SJSA1 (cell line): ENCODE measurements at regions not wholly inside any gene's neighbourhood (a gene's known extent, or its start where the extent isn't known, plus 50 kb on each side); places are given as distances from the start of the nearest gene placed in this dataset.

Experiments used
- DNase-seq, 2 experiments: peaks; one replicate each; pipeline ENCODE4 v3.0.0-alpha.2; 2015 to 2020; ENCODE audit warnings: low spot score in 2 of 2, low read depth in 1 of 2
- H3K27ac ChIP-seq: fragments of 250-450 bp; sonication (Bioruptor Pico); 2 replicates; pipeline ENCODE4 v1.5.1; 2020; ENCODE audit warnings: mild to moderate bottlenecking, moderate library complexity
- H3K27me3 ChIP-seq: fragments of 250-450 bp; sonication (Bioruptor Pico); replicated peaks from 2 replicates; pipeline ENCODE4 v1.5.1; 2020; ENCODE audit warnings: mild to moderate bottlenecking, moderate library complexity
- H3K36me3 ChIP-seq: fragments of 250-450 bp; sonication (Bioruptor Pico); 2 replicates; pipeline ENCODE4 v1.5.1; 2020; ENCODE audit warnings: mild to moderate bottlenecking
- H3K4me1 ChIP-seq: fragments of 250-450 bp; sonication (Bioruptor Pico); replicated peaks from 2 replicates; pipeline ENCODE4 v1.6.1; 2021; ENCODE audit warnings: mild to moderate bottlenecking
- H3K4me3 ChIP-seq: fragments of 250-450 bp; sonication (Bioruptor Pico); 2 replicates; pipeline ENCODE4 v1.5.1; 2020; ENCODE audit warnings: mild to moderate bottlenecking
- H3K9me3 ChIP-seq: fragments of 250-450 bp; sonication (Bioruptor Pico); replicated peaks from 2 replicates; pipeline ENCODE4 v1.5.1; 2020; ENCODE audit warnings: mild to moderate bottlenecking

GRCh38 chrX:113059714-113060113, 219.1 kb upstream of the AMOT start:
- Histone ChIP-seq H3K4me1 (no peaks in the 10 kb centered on the region), H3K4me3 (no peak overlapping the region), H3K9me3 (no peaks in the 10 kb centered on the region), H3K27me3 (no peaks in the 10 kb centered on the region), H3K27ac (no peak overlapping the region), H3K36me3 (no peaks in the 10 kb centered on the region)
- no peak for DNase-seq

DNA sequence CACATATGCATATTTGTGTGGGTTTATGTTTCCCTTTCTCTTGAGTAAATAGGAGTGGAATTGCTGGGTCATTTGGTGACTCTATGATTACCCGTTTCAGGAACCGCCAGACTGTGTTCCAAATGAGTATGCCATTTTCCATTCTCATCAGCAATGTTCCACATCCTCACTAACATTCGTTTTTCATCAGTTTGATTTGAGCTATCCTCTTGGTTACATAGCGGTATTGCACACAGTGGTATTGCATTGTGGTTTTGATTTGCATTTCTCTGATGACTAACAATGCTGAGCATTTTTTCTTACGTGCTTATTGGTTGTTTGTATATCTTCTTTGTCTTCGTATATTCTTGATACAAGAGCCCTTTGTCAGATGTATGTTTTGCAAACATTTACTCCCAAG, 218.0 kb upstream of the AMOT start:
- H3K4me1 ChIP-seq: no peaks in the 10 kb centered on the region
- H3K27ac ChIP-seq: no peak overlapping the region
- no peaks in the 10 kb centered on the region for H3K36me3 ChIP-seq
- DNase-seq: no peak
- no peaks in the 10 kb centered on the region for H3K27me3 ChIP-seq
- H3K9me3 ChIP-seq: no peaks in the 10 kb centered on the region
- no peak overlapping the region for H3K4me3 ChIP-seq

DNA sequence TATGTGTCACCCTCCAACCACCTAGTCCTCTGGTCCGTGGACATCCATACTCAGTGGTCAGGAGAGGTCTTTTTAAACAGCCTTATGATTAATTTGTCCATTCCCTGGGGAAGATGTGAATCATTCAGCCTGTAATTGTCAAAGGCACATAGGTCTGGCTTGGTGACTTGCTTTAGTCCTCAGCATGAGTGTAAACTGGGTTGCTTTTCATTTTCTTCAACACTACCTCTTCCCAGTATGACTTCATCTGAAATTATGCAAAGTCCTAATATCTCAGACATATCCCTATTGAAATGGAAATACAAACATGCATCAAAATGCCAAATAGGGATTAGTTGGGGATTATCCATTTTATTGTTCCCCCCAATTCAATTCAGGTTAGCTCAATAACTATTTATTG, 208.3 kb upstream of the AMOT start:
- DNase-seq: no peak
- no peaks in the 10 kb centered on the region for H3K27me3 ChIP-seq
- no peaks in the 10 kb centered on the region for H3K9me3 ChIP-seq
- no peaks in the 10 kb centered on the region for H3K4me1 ChIP-seq
- H3K27ac ChIP-seq: no peak overlapping the region
- no peak overlapping the region for H3K4me3 ChIP-seq
- no peaks in the 10 kb centered on the region for H3K36me3 ChIP-seq

GRCh38 chrX:113048480-113048879, 207.8 kb upstream of the AMOT start:
- no peaks in the 10 kb centered on the region for H3K4me1 ChIP-seq
- no peak overlapping the region for H3K27ac ChIP-seq
- H3K36me3 ChIP-seq: no peaks in the 10 kb centered on the region
- H3K4me3 ChIP-seq: no peak overlapping the region
- H3K27me3 ChIP-seq: no peaks in the 10 kb centered on the region
- H3K9me3 ChIP-seq: no peaks in the 10 kb centered on the region
- no peak for DNase-seq

DNA sequence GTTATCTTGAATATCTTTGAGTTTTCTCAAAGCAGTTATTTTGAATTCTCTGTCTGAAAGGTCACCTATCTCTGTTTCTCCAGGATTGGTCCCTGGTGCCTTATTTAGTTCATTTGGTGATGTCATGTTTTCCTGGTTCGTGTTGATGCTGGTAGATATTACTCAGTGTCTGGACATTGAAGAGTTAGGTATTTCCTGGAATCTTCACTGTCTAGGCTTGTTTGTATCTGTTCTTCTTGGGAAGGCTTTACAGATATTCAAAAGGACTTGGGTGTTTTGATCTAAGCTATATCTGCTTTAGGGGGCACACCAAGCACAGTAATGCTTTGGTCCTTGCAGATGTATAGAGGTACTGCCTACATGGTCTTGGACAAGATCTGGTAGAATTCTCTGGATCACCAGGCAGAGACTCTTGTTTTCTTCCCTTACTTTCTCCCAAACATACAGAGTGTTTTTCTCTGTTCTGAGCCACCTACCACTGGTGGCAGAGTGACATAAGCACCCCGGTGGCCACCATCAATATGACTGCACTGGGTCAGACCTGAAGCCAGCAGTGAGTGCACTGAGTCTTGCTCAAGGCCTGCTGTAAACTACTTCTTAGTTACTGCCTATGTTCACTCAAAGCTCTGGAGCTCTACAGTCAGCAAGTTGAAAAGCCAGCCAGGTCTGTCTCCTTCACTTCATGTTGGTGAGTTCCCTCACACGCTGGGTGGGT, 193.5 kb upstream of the AMOT start:
- no peak for DNase-seq
- H3K4me3 ChIP-seq: no peak overlapping the region
- no peaks in the 10 kb centered on the region for H3K9me3 ChIP-seq

GRCh38 chrX:113019958-113020357, 179.3 kb upstream of the AMOT start:
- Histone ChIP-seq H3K36me3 (no peaks in the 10 kb centered on the region), H3K27ac (no peak overlapping the region), H3K4me3 (no peak overlapping the region), H3K9me3 (no peaks in the 10 kb centered on the region), H3K4me1 (no peaks in the 10 kb centered on the region), H3K27me3 (no peaks in the 10 kb centered on the region)
- DNase-seq: no peak

More for the DNA sequence above, 193.5 kb upstream of the AMOT start:
- no peaks in the 10 kb centered on the region for H3K36me3 ChIP-seq
- no peaks in the 10 kb centered on the region for H3K27me3 ChIP-seq
- H3K4me1 ChIP-seq: no peaks in the 10 kb centered on the region
- no peak overlapping the region for H3K27ac ChIP-seq

DNA sequence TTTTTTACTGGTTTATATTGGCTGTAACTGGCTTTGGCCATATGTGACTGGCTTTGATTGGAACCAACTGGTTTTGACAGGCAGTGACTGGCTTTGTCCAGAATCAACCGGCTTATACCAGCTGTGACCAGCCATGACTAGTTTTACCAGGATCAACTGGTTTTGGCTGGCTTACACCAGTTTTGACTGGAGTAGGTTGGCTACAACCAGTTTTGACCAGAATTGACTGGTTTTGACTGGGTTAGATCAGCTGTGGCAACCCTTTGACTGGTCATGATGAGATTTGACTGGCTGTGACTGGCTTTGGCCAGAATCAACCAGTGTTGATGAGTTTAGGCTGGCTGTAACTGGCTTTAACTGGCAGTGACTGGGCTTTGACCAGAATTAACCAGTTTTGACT, 169.2 kb upstream of the AMOT start:
- no peaks in the 10 kb centered on the region for H3K27me3 ChIP-seq
- H3K27ac ChIP-seq: no peak overlapping the region
- no peak for DNase-seq
- H3K4me1 ChIP-seq: no peaks in the 10 kb centered on the region
- no peaks in the 10 kb centered on the region for H3K36me3 ChIP-seq
- no peaks in the 10 kb centered on the region for H3K9me3 ChIP-seq
- H3K4me3 ChIP-seq: no peak overlapping the region

DNA sequence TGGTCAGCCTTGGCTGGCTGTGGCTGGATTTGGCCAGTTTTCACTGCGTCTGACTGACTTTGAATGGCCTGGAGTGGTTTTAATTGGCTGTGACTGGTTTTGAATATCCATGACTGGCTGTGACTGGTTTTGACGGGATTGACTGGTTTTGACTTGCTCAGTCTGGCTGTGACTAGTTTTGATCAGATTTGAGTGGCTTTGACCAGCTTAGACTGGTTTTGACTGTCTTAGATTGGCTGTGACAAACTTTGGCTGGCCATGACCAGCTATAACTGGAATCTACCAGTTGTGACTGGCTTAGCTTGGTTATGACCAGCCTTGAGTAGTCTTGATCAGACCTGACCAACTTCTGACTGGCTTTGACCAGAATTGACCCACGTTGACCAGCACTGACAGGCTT, 168.4 kb upstream of the AMOT start:
- DNase-seq: no peak

DNA sequence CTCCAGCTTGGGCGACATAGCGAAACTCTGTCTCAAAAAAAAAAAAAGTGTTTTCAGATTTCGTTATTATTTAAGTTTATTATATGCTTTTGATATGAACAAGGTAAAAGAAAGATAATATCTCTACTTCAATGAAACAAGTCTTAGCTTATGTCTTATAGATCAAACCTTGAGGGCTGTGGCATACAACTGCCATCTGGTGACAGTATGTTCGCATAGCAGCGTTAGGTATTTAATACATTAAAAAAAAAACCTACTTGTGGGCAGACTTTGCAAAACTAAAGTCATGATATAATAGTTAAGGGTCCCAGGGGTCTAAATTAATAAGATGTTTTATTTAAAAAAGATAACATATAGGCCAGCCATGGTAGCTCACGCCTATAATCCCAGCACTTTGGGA, 161.2 kb upstream of the AMOT start:
- Histone ChIP-seq H3K27ac (no peak overlapping the region), H3K4me1 (no peaks in the 10 kb centered on the region), H3K36me3 (no peaks in the 10 kb centered on the region), H3K4me3 (no peak overlapping the region), H3K9me3 (no peaks in the 10 kb centered on the region), H3K27me3 (no peaks in the 10 kb centered on the region)
- no peak for DNase-seq

More for the DNA sequence above, 168.4 kb upstream of the AMOT start:
- Histone ChIP-seq H3K36me3 (no peaks in the 10 kb centered on the region), H3K27me3 (no peaks in the 10 kb centered on the region), H3K9me3 (no peaks in the 10 kb centered on the region), H3K4me3 (no peak overlapping the region), H3K27ac (no peak overlapping the region), H3K4me1 (no peaks in the 10 kb centered on the region)

GRCh38 chrX:112997991-112998390, 157.4 kb upstream of the AMOT start:
- Histone ChIP-seq H3K4me3 (no peak overlapping the region), H3K9me3 (no peaks in the 10 kb centered on the region), H3K36me3 (no peaks in the 10 kb centered on the region), H3K27ac (no peak overlapping the region), H3K27me3 (no peaks in the 10 kb centered on the region), H3K4me1 (no peaks in the 10 kb centered on the region)
- no peak for DNase-seq

DNA sequence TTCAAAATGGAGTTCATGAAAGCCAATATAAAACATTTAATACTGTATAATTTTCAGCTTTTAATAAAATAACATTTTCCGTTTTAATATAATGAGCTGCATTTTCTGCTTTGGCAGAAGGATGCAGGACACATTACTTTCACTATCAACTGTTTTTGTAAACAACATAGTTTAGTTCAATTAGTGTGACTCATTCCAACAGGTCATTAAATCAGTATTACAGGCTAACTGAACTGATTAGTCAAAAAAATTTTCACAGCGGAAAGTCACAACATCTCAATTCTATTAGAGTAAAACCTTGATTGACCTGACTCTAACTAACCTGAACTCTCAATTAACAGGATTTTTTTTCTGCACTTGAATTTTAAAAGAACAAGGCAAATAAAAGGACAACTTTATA, 151.2 kb upstream of the AMOT start:
- no peak for DNase-seq
- no peaks in the 10 kb centered on the region for H3K9me3 ChIP-seq
- no peaks in the 10 kb centered on the region for H3K4me1 ChIP-seq
- no peaks in the 10 kb centered on the region for H3K36me3 ChIP-seq
- no peak overlapping the region for H3K4me3 ChIP-seq
- H3K27me3 ChIP-seq: no peaks in the 10 kb centered on the region
- H3K27ac ChIP-seq: no peak overlapping the region

DNA sequence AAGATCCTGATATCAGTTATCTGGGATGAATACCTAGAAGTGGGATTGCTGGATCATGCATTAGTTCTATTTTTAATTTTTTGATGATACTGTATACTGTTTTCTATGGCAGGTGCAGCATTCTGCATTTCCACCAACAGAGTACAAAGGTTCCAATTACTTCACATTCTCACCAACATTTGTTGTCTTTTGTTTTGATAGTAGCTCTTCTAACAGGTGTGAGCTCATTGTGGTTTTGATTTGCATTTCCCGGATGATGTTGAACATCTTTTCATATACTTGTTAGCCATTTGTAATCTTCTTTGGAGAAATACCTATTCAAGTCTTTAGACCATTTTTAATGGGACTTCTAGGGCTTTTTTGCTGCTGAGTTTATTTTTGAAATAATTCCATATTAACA, 139.2 kb upstream of the AMOT start:
- Histone ChIP-seq H3K36me3 (no peaks in the 10 kb centered on the region), H3K9me3 (no peaks in the 10 kb centered on the region), H3K27ac (no peak overlapping the region), H3K4me1 (no peaks in the 10 kb centered on the region), H3K27me3 (no peaks in the 10 kb centered on the region), H3K4me3 (no peak overlapping the region)
- no peak for DNase-seq

DNA sequence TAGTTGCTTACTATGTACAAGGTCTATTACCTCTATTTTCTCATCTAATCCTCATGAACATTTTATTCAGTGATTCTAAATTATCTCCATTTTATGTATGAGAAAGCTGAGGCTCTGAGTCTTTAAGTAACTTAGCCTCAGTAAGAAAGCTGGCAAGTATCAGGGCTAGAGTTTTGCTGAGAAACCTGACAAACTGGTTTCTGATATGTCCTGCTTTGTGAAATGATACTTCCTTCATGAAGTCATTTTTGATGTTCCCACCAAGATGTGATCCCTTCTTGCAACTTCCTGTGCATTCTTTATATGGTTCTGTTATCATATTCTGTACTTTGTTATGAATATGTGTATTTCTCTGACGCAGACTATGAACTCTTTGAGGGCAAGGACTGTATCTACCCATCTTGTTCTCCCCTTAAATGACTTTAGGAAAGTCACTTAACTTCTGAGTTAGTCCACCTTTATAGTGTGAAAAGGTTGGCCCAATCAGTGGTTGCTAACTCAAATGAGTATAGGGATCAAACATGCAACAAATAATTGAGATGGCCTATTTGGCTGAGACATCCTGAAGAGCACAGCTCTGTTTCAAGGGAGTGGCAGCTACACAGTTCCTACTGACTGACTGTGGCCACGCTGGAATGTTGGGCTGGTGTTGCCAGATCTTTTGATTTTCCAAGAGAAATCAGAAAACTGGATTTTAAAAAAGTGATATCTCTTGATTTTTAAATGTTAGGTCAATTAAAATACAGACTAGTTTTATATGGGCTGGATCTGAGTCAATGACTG, 127.9 kb upstream of the AMOT start:
- Histone ChIP-seq H3K4me1 (no peaks in the 10 kb centered on the region), H3K27ac (no peak overlapping the region), H3K27me3 (no peaks in the 10 kb centered on the region), H3K4me3 (no peak overlapping the region), H3K9me3 (no peaks in the 10 kb centered on the region), H3K36me3 (no peaks in the 10 kb centered on the region)
- DNase-seq: no peak

- no peak overlapping the region for H3K27ac ChIP-seq
- DNase-seq: no peak
- H3K4me1 ChIP-seq: no peaks in the 10 kb centered on the region
- no peak overlapping the region for H3K4me3 ChIP-seq
- no peaks in the 10 kb centered on the region for H3K27me3 ChIP-seq
- H3K36me3 ChIP-seq: no peaks in the 10 kb centered on the region
- no peaks in the 10 kb centered on the region for H3K9me3 ChIP-seq
These were observed 127.3 kb upstream of the AMOT start for GRCh38 chrX:112967903-112968302.
